GM06990 (cell line): ENCODE measurements at regions not wholly inside any gene's neighbourhood (a gene's known extent, or its start where the extent isn't known, plus 50 kb on each side); places are given as distances from the start of the nearest gene placed in this dataset.

ENCODE experiments used
- DNase-seq: peaks from one replicate; pipeline ENCODE4 v3.0.0-alpha.2; 2011; ENCODE audit not compliant: insufficient read length; ENCODE audit errors: extremely low read depth
- H3K27me3 ChIP-seq: replicated peaks from 2 replicates; pipeline ENCODE4 v1.6.0; 2011; ENCODE audit warnings: low read length; ENCODE audit not compliant: control insufficient read depth, insufficient read depth
- H3K36me3 ChIP-seq: 2 replicates; pipeline ENCODE4 v1.5.1; 2011; ENCODE audit warnings: low read length; ENCODE audit not compliant: control insufficient read depth, insufficient read depth
- H3K4me3 ChIP-seq: replicated peaks from 2 replicates; pipeline ENCODE4 v1.5.1; 2011; ENCODE audit warnings: low read depth, mild to moderate bottlenecking, control low read depth, low read length
- TF ChIP-seq, protein P1 (sequence below): IDR thresholded peaks from 2 replicates; pipeline ENCODE4 v1.5.1; 2011; ENCODE audit warnings: low read length, control low read depth, mild to moderate bottlenecking, inconsistent platforms; ENCODE audit not compliant: insufficient read depth, poor library complexity, severe bottlenecking

DNA sequence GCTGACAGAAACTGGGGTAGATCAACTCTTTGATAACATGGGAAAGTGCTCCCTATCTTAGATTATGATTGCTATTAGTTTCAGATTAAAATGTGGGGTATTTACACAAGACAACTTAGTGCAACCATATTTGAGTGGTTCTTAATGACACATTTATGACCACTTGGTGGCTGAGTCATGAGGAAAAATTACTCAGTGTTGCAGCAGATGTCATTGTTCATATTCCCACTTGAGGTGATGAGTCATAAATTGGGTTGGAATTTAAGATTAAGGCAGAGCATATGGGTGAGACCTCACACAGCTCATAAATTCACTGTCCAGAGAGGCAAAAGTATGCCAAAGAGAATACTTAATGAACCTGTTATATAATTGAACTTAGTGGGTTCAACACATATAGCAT is 408.3 kb downstream of the DMRT2 start:
- no peak overlapping the region for H3K4me3 ChIP-seq
- DNase-seq: no peak
- H3K27me3 ChIP-seq: peaks cover under 1% of the 10 kb centered on the region; the same call in 1 of the 2 replicates
- TF ChIP-seq, protein P1, sequence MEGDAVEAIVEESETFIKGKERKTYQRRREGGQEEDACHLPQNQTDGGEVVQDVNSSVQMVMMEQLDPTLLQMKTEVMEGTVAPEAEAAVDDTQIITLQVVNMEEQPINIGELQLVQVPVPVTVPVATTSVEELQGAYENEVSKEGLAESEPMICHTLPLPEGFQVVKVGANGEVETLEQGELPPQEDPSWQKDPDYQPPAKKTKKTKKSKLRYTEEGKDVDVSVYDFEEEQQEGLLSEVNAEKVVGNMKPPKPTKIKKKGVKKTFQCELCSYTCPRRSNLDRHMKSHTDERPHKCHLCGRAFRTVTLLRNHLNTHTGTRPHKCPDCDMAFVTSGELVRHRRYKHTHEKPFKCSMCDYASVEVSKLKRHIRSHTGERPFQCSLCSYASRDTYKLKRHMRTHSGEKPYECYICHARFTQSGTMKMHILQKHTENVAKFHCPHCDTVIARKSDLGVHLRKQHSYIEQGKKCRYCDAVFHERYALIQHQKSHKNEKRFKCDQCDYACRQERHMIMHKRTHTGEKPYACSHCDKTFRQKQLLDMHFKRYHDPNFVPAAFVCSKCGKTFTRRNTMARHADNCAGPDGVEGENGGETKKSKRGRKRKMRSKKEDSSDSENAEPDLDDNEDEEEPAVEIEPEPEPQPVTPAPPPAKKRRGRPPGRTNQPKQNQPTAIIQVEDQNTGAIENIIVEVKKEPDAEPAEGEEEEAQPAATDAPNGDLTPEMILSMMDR: no peak
- no peaks in the 10 kb centered on the region for H3K36me3 ChIP-seq

DNA sequence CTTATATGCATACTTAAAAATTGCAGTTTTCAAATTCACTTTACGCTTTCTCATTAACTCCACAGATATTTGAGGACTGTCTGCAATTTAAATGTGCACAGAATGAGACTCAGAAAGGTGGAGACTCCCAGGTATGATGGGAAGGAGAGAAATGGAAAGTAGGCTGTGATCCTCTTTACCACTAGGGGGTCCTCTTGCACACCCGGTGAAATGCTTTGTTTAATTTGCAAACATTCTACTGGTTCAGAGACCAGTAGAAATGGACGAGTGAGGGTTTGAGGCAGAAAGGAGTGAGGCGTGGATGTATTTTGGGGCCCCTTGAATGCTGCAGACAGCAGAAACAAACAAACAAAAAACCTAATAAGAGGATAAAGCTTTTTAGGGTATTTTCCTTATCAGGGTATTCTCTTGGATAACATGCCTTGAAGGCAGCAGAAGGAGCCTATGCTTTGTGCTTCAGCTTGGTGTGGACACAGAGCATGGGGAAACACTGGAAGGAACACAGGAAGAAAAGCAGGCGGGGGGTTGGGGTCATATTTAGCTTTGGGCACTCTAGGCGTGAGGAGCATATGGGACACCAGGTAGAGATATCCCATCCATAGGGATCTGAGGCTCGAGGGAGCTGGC is 410.1 kb downstream of the DMRT2 start:
- TF ChIP-seq, protein P1: peak; percentile 86
- H3K36me3 ChIP-seq: no peaks in the 10 kb centered on the region
- no peak for DNase-seq
- H3K4me3 ChIP-seq: no peak overlapping the region
- no peaks in the 10 kb centered on the region for H3K27me3 ChIP-seq

DNA sequence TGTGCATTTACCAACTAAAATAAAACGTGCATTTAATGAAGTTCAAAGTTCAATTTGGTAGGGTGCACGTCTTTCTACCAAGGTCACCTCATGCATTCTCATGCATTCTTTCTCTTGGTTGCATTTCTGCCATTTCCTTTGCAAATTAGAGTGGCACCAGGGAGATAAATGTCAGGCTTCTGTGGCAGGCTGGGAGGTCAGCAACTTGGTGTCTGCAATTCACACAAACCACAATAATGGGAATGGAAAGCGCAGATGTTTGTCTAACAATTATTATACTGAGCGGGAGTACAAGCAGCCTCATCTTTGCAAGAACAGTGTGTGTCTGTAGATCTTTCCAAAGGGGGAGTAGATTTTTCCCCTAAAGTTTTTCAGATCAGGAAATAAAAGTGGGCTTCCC is 411.7 kb downstream of the DMRT2 start:
- no peaks in the 10 kb centered on the region for H3K36me3 ChIP-seq
- DNase-seq: no peak
- TF ChIP-seq, protein P1: no peak
- H3K27me3 ChIP-seq: no peaks in the 10 kb centered on the region
- H3K4me3 ChIP-seq: no peak overlapping the region

DNA sequence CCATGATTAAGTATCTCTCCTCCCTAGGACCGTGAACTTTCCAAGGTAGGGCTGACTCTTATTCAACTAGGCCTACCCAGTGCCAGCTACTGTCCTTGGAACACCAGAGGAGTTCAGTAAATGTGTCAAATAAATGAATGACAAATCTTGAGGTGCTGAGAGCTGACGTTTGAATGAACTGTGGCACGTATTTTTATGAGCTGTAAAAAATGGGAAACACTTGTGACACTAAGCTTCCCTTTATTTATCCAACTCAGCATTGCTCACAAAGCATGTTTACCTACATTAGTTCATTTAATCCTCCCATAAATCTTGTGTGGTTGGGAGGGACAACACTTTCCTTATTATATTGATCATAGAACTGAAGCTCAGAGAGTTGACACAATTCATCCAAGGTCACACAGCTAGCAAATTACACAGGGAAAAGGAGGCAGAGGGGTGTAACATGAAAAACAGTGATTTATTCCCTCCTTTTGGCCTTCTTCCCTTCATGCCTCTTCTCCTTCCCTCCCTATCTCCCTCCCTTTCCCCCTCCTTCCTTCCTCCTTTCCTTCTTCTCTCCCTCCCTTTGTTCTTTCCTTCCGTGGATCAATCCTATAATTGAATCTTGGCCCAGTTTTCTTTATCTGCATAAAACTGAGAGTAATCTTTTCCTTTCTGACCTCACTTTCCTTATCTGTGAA is 412.6 kb downstream of the DMRT2 start:
- Histone ChIP-seq H3K36me3 (no peaks in the 10 kb centered on the region), H3K4me3 (no peak overlapping the region), H3K27me3 (no peaks in the 10 kb centered on the region)
- no peak for DNase-seq
- TF ChIP-seq, protein P1: no peak

DNA sequence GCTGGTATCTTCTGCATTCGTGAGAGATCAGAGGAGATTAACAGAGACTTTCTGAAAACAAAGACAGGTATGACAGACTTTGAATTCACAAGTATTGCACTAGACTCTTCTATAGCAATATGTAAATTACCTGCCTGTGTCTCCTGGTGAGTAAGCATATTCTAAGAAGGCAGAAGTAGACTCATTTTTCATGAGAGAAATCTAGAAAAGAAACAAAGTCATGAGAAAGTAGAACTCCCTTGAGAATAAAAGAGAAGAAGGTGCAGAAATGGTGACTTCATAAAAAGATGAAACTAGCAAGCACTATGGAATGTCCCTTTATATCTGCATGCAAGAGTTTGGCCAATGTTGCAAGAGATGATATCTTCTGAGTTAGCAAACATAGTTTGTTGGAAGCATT is 419.8 kb downstream of the DMRT2 start:
- Histone ChIP-seq H3K4me3 (no peak overlapping the region), H3K36me3 (no peaks in the 10 kb centered on the region), H3K27me3 (no peaks in the 10 kb centered on the region)
- peak; percentile 71 for DNase-seq
- TF ChIP-seq, protein P1: no peak
